Stomach (tissue), 8 donors: ENCODE measurements at regions not wholly inside any gene's neighbourhood (a gene's known extent, or its start where the extent isn't known, plus 50 kb on each side); places are given as distances from the start of the nearest gene placed in this dataset.

Source experiments
- DNase-seq, 2 donors: peaks; one replicate each; pipeline versions ENCODE4 v3.0.0 to v3.0.0-alpha.2; 2013 to 2019
- H3K27ac ChIP-seq, 5 donors: fragments of 200-600 bp in 4 of 5; sonication (generic) in 4 of 5; one replicate each; pipeline ENCODE4 v1.5.1; 2013 to 2019; ENCODE audit warnings: mild to moderate bottlenecking in 1 of 5, moderate library complexity in 1 of 5
- H3K27me3 ChIP-seq, 3 donors: fragments of 200-600 bp; sonication (generic); one replicate each; pipeline ENCODE4 v1.5.1; 2017 to 2019; ENCODE audit warnings: mixed run types in 1 of 3
- H3K36me3 ChIP-seq, 4 donors: fragments of 200-600 bp; sonication (generic); 1 replicate in 3 of 4; 2 replicates in 1 of 4; pipeline ENCODE4 v1.5.1; 2016 to 2019
- H3K4me1 ChIP-seq, 4 donors: fragments of 200-600 bp; sonication (generic); one replicate each; pipeline ENCODE4 v1.5.1; 2016 to 2019
- H3K4me3 ChIP-seq, 4 donors: fragments of 200-600 bp; sonication (generic) in 3 of 4; one replicate each; pipeline ENCODE4 v1.5.1; 2016 to 2019; ENCODE audit warnings: mild to moderate bottlenecking in 1 of 4
- H3K9me3 ChIP-seq, 4 donors: fragments of 200-600 bp; sonication (generic); one replicate each; pipeline ENCODE4 v1.5.1; 2016 to 2019
- EP300 ChIP-seq: sonication (generic); formaldehyde crosslinking; IDR thresholded peaks from one replicate; pipeline ENCODE4 v1.6.1; 2017; ENCODE audit warnings: antibody characterized with exemption
- POLR2A ChIP-seq, 4 donors: fragments of 450-650 bp; IDR thresholded peaks; one replicate each; pipeline ENCODE4 v1.6.1; 2016; ENCODE audit warnings: antibody characterized with exemption in 4 of 4, control low read depth in 2 of 4, mild to moderate bottlenecking in 1 of 4, moderate library complexity in 1 of 4
- POLR2AphosphoS5 ChIP-seq, 3 donors: sonication (generic); formaldehyde crosslinking; IDR thresholded peaks; one replicate each; pipeline ENCODE4 v1.6.1; 2016; ENCODE audit warnings: antibody characterized with exemption in 3 of 3
- WGBS, 5 donors: extraction: QIAGEN DNeasy Blood & Tissue Kit in 3 of 5; methylation state at CpG; one replicate each; pipeline versions ENCODE4 v1.1.5 to v1.1.7; 2013 to 2018; 5-methylcytosine and 5-hydroxymethylcytosine counted together
- intact Hi-C: fragments of 100-400 bp; cut with DNase I; formaldehyde crosslinking; loops from one replicate; pipeline ENCODE4 v1.15.1; 2023; ENCODE audit warnings: low total_unique reads
- TF ChIP-seq, protein P1 (sequence below), 7 experiments: fragments of 450-650 bp in 4 of 7; fragments of 200-600 bp in 3 of 7; sonication (generic) in 3 of 7; IDR thresholded peaks; one replicate each; pipeline ENCODE4 v1.5.1; 2016 to 2019; ENCODE audit warnings: antibody characterized with exemption in 7 of 7, control low read depth in 2 of 7, mild to moderate bottlenecking in 1 of 7
- donor health status: healthy with polysubstance abuse.
- donor health status: Bipolar disorder and iron deficiency.
- donor health status: healthy.

DNA sequence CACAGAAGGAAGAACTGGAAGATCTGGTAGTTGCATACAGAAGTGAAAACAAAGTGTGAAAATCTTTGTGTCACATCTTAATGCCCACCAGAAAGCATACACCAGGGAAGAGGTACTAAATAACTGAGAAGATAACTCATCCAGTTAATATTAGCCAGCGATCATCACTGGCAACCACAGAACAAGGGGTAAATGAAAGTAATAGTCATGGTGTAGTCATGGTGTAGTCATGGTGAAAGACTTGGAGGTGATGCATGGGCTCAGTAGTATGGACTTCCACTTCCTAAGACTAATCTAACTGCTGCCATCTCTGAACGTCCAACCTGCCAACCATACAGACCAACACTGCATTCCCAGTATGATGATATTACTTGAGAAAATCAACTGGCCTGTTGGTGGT, 481.2 kb upstream of the NR5A2 start:
- WGBS, 5 donors = 75 to 92% (median 90%) methylated on average over 2 of the region's 2 CpGs
- Histone ChIP-seq H3K36me3 (no peaks in the 10 kb centered on the region), H3K27ac (no peak overlapping the region), H3K9me3 (no peaks in the 10 kb centered on the region), H3K27me3 (no peaks in the 10 kb centered on the region), H3K4me3 (no peak overlapping the region), H3K4me1 (no peaks in the 10 kb centered on the region)
- DNase-seq = no peak
- intact Hi-C loops = no loop called here
- TF ChIP-seq POLR2AphosphoS5 (IDR thresholded peaks at IDR 0.05) (no peak), POLR2A (IDR thresholded peaks at IDR 0.05) (no peak), EP300 (no peak)
- TF ChIP-seq, protein P1, sequence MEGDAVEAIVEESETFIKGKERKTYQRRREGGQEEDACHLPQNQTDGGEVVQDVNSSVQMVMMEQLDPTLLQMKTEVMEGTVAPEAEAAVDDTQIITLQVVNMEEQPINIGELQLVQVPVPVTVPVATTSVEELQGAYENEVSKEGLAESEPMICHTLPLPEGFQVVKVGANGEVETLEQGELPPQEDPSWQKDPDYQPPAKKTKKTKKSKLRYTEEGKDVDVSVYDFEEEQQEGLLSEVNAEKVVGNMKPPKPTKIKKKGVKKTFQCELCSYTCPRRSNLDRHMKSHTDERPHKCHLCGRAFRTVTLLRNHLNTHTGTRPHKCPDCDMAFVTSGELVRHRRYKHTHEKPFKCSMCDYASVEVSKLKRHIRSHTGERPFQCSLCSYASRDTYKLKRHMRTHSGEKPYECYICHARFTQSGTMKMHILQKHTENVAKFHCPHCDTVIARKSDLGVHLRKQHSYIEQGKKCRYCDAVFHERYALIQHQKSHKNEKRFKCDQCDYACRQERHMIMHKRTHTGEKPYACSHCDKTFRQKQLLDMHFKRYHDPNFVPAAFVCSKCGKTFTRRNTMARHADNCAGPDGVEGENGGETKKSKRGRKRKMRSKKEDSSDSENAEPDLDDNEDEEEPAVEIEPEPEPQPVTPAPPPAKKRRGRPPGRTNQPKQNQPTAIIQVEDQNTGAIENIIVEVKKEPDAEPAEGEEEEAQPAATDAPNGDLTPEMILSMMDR (IDR thresholded peaks at IDR 0.05) = no peak

DNA sequence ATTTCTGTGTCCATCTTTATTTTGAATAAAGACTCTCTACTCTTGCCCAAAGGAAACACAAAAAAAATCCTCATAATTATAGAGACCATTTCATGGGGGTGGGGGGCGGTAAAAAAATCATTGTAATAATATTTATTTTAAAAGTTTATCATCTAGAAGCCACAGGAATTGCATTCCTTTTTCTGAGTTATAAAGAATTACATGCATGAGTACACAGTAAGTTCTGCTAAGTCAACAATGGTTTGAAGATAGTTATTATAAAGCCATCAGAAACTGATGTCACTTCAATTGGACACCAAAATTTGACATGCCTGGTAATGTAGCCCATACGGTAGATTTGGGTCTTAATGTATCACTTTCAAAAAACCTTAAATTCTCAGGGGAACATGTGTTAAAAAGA, 478.1 kb upstream of the NR5A2 start:
- 25 to 59% (median 33%) methylated on average over 2 of the region's 2 CpGs for WGBS, 5 donors
- DNase-seq = no peak
- Histone ChIP-seq H3K4me1 (no peaks in the 10 kb centered on the region), H3K4me3 (no peak overlapping the region), H3K27me3 (no peaks in the 10 kb centered on the region), H3K36me3 (no peaks in the 10 kb centered on the region), H3K9me3 (no peaks in the 10 kb centered on the region), H3K27ac (no peak overlapping the region)
- TF ChIP-seq POLR2A (IDR thresholded peaks at IDR 0.05) (no peak), POLR2AphosphoS5 (IDR thresholded peaks at IDR 0.05) (no peak), EP300 (no peak)
- TF ChIP-seq, protein P1 (IDR thresholded peaks at IDR 0.05) = no peak
- intact Hi-C loops = no loop called here

DNA sequence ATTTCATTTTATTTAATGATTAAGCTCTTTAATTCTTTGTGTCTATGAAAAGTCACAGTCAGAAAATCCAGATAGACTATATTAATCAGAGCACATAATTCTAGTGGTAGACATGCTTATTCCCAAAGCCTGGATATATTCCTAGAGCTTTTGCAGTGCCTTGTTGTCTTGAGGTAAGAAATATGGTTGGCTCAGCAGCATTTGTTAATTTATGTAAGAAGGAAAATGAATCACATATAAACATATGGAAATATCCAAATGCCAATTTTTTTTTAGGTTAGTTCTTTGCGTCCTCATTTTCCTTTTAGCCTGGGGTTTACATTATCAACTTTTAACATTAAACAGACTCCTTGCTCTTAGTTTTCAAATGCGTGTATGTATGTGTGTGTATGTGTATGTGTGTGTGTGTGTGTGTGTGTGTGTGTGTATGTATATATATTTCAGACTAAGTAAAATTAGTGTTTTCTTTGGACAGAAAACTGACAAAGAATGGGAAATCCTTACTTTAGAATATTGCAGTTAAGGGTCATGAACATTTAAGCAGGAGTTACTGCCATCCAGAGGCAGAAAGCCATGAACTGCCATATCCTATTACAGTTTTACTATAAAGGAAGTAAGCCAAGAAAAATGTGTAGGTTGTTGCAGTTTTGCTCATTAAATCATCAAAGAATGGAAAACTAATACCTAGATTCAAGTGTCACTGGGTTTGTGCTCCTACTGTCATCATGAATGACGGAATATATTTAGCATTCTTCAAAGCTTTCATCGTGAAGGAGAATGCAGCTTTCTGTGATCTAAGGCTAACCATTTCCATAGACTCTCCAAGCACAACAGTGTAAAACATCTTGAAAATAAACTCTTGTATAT, 477.1 kb upstream of the NR5A2 start:
- Histone ChIP-seq H3K27me3 (no peaks in the 10 kb centered on the region), H3K4me3 (no peak overlapping the region), H3K4me1 (no peaks in the 10 kb centered on the region), H3K9me3 (no peaks in the 10 kb centered on the region), H3K36me3 (no peaks in the 10 kb centered on the region), H3K27ac (no peak overlapping the region)
- TF ChIP-seq, protein P1 (IDR thresholded peaks at IDR 0.05) = no peak
- no peak for TF ChIP-seq EP300
- TF ChIP-seq POLR2AphosphoS5 (IDR thresholded peaks at IDR 0.05) = no peak
- no peak for TF ChIP-seq POLR2A (IDR thresholded peaks at IDR 0.05)
- 57 to 74% (median 68%) methylated on average over 4 of the region's 4 CpGs for whole genome bisulfite sequencing, 5 donors
- intact Hi-C loops = no loop called here
- DNase-seq = peak in 1 of 2 donors; percentile 49

DNA sequence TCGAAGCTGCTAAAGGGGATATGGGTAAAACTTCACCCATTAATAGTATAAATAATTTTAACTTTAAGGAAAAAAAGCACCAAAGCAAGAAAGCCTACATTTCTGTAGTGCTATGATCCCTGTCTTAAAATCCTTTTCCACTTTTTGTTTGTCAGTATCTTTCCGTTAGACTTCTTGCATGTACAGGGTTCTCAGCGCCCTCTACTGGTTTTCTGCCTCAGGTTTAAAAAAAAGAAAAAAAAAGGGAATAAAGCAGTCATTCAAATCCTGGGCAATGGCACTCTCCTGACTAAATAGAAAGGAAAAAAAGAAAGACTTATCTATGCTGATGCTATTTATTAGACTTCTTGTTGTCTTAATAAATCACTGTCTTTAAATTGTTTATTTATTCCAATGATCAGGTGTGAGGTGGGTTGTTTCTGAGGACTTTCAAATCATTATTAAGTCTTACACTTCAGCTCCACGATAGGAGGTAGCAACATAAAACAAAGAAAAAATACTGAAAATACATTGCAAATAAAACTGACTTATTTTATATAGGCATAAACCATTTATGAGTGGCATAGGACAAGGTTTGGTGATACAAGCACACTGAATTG, 475.4 kb upstream of the NR5A2 start:
- no peak overlapping the region for H3K4me3 ChIP-seq
- no peaks in the 10 kb centered on the region for H3K36me3 ChIP-seq
- TF ChIP-seq, protein P1 (IDR thresholded peaks at IDR 0.05) = peak in 2 of 7 experiments; percentile 39 to 41
- TF ChIP-seq EP300 = no peak
- no peaks in the 10 kb centered on the region for H3K9me3 ChIP-seq
- DNase-seq = peak in 1 of 2 donors; percentile 86
- no peaks in the 10 kb centered on the region for H3K27me3 ChIP-seq
- intact Hi-C loops = no loop called here
- WGBS, 5 donors = 35 to 41% (median 39%) methylated on average over 4 of the region's 4 CpGs
- no peak overlapping the region for H3K27ac ChIP-seq
- no peaks in the 10 kb centered on the region for H3K4me1 ChIP-seq
